ENCODE measurements at regions not wholly inside any gene's neighbourhood (a gene's known extent, or its start where the extent isn't known, plus 50 kb on each side); places are given as distances from the start of the nearest gene placed in this dataset.

GRCh38 chr6:2562721-2563451, 187.8 kb downstream of the MYLK4 start:
- DNase-seq: no peak

GRCh38 chr6:2560917-2561698, 189.6 kb downstream of the MYLK4 start:
- no peak for DNase-seq

GRCh38 chr6:2560140-2560818, 190.4 kb downstream of the MYLK4 start:
- DNase-seq: no peak

GRCh38 chr6:2558861-2559801, 191.6 kb downstream of the MYLK4 start:
- DNase-seq: no peak

- DNase-seq: no peak
These were observed 192.5 kb downstream of the MYLK4 start for GRCh38 chr6:2558098-2558680.

GRCh38 chr6:2557181-2557720, 193.5 kb downstream of the MYLK4 start:
- no peak for DNase-seq

GRCh38 chr6:2556761-2557160, 194.0 kb downstream of the MYLK4 start:
- no peak for DNase-seq

- no peak for DNase-seq
These were observed 196.0 kb downstream of the MYLK4 start for GRCh38 chr6:2554651-2555260.

GRCh38 chr6:2552526-2553154, 198.1 kb downstream of the MYLK4 start:
- no peak for DNase-seq

- DNase-seq: no peak
These were observed 199.0 kb downstream of the MYLK4 start for GRCh38 chr6:2551705-2552104.

GRCh38 chr6:2550247-2550646, 200.5 kb downstream of the MYLK4 start:
- no peak for DNase-seq

GRCh38 chr6:2549834-2550233, 200.9 kb downstream of the MYLK4 start:
- no peak for DNase-seq

GRCh38 chr6:2547355-2547754, 203.4 kb downstream of the MYLK4 start:
- DNase-seq: peak; percentile 50

- no peak for DNase-seq
These were observed 203.8 kb downstream of the MYLK4 start for GRCh38 chr6:2546901-2547300.

GRCh38 chr6:2545383-2546038, 205.2 kb downstream of the MYLK4 start:
- no peak for DNase-seq

- DNase-seq: peak; percentile 53
These were observed 207.4 kb downstream of the MYLK4 start for GRCh38 chr6:2543321-2543720.

- peak; percentile 99 for DNase-seq
These were observed 207.9 kb downstream of the MYLK4 start for GRCh38 chr6:2542858-2543218.

GRCh38 chr6:2542101-2542857, 208.4 kb downstream of the MYLK4 start:
- peak; percentile 52 for DNase-seq

- no peak for DNase-seq
These were observed 214.3 kb downstream of the MYLK4 start for GRCh38 chr6:2536451-2536850.

GRCh38 chr6:2535506-2535905, 215.2 kb downstream of the MYLK4 start:
- DNase-seq: no peak
